ENCODE measurements at regions not wholly inside any gene's neighbourhood (a gene's known extent, or its start where the extent isn't known, plus 50 kb on each side); places are given as distances from the start of the nearest gene placed in this dataset.
A peak's percentile ranks its signal among the peaks of the same experiment; 100 is the strongest.

DNA sequence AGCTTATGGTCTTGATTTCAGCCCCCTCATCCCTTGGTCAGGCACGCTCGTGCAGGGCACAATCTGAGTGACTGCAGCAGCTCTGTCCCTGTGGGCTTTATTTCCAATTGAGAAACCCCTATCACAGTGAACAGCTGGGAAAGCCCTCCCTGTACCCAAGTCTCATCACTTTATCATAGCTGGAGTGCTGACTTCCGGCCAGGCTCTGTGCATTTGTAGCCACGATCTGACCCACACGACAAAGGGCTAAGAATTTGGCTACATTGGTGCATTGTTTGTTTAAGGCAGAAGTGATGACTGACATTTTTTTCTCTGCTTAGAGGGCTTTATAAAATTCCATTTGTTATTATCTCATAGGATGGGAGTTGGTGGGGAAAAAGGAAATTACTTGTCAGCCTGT is 184.4 kb downstream of the KCNS3 start:
- 34 to 48% (median 44%) methylated on average over 5 of the region's 5 CpGs for WGBS, 4 donors
- Histone ChIP-seq H3K36me3 (no peaks in the 10 kb centered on the region), H3K27me3 (peaks cover 0 to 4% (median 0%) of the 10 kb centered on the region in 9 donors), H3K4me1 (peaks cover 0 to 39% (median 7%) of the 10 kb centered on the region in 12 donors), H3K27ac (peak overlapping the region in 7 of 12 donors; percentile 4 to 82 (median 47)), H3K9me3 (no peaks in the 10 kb centered on the region), H3K4me3 (no peak overlapping the region)
- peak in 2 of 4 donors; percentile 28 to 35 for ATAC-seq
- intact Hi-C loops (cut with DNase I) = loop anchor here in 1 of 10 donors (10.0 kb wide), 1 partner anchor 358 kb away; no protein-coding TSS in a partner anchor
- DNase-seq = no peak
- no peak for TF ChIP-seq POLR2A (IDR thresholded peaks at IDR 0.05)
- TF ChIP-seq, protein P1, sequence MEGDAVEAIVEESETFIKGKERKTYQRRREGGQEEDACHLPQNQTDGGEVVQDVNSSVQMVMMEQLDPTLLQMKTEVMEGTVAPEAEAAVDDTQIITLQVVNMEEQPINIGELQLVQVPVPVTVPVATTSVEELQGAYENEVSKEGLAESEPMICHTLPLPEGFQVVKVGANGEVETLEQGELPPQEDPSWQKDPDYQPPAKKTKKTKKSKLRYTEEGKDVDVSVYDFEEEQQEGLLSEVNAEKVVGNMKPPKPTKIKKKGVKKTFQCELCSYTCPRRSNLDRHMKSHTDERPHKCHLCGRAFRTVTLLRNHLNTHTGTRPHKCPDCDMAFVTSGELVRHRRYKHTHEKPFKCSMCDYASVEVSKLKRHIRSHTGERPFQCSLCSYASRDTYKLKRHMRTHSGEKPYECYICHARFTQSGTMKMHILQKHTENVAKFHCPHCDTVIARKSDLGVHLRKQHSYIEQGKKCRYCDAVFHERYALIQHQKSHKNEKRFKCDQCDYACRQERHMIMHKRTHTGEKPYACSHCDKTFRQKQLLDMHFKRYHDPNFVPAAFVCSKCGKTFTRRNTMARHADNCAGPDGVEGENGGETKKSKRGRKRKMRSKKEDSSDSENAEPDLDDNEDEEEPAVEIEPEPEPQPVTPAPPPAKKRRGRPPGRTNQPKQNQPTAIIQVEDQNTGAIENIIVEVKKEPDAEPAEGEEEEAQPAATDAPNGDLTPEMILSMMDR (IDR thresholded peaks at IDR 0.05) = no peak

DNA sequence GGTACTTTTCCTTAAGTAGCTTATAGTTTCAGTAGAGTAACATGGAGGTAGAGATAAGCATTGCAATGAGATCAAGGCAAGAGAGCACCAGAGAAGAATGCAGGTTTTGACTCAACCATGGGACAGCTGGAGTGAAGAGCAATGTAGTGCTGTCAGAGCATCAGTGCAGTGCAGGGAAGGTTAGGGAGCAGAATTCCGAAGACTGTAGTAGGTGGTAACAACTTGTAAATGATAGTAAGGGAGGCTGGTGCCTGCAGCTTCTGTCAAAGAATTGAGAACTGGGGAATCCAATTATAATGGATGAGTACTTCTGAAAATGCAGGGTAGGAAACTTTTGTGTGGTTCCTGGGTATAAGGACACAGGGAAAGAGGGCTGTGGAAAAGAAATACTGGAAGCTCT is 183.2 kb downstream of the KCNS3 start:
- ATAC-seq (no peak), DNase-seq (no peak)
- Histone ChIP-seq H3K36me3 (no peaks in the 10 kb centered on the region), H3K9me3 (no peaks in the 10 kb centered on the region), H3K4me3 (no peak overlapping the region), H3K27me3 (peaks cover 0 to 4% (median 0%) of the 10 kb centered on the region in 9 donors), H3K4me1 (peaks cover 0 to 32% (median 7%) of the 10 kb centered on the region in 12 donors), H3K27ac (no peak overlapping the region)
- intact Hi-C loops (cut with DNase I) = loop anchor here in 1 of 10 donors (10.0 kb wide), 1 partner anchor 357 kb away; no protein-coding TSS in a partner anchor
- 69 to 85% (median 78%) methylated on average over 1 of the region's 1 CpG for WGBS, 4 donors
- TF ChIP-seq, protein P1 (IDR thresholded peaks at IDR 0.05) = no peak
- TF ChIP-seq POLR2A (IDR thresholded peaks at IDR 0.05) = no peak

DNA sequence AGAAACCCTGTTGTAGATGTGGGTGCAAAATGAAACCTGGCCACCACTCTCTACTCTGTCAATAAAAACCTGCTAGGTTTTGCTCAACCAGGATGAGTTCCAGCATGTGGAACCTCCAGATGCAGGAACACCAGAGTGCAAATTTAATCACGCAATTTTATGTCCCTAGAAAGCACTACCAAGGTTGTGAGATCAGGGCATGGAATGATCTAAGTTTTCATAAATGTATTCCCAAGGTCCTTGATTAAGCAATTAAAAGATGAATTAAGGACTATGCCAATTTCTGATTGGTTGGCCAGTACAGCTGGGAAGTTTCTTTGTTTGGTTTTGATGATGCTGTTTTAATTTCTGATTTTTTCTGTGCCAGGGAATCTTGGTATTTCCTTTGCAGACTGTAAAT is 179.2 kb downstream of the KCNS3 start:
- no peak for DNase-seq
- intact Hi-C loops (cut with DNase I) = no loop called here
- Histone ChIP-seq H3K27ac (no peak overlapping the region), H3K4me3 (no peak overlapping the region), H3K4me1 (peaks cover 0 to 6% (median 0%) of the 10 kb centered on the region in 12 donors), H3K36me3 (no peaks in the 10 kb centered on the region), H3K9me3 (no peaks in the 10 kb centered on the region), H3K27me3 (peaks cover 0 to 4% (median 0%) of the 10 kb centered on the region in 9 donors)
- ATAC-seq = no peak
- TF ChIP-seq, protein P1 (IDR thresholded peaks at IDR 0.05) = no peak
- no peak for TF ChIP-seq POLR2A (IDR thresholded peaks at IDR 0.05)
- WGBS, 4 donors = 81 to 89% (median 88%) methylated on average over 1 of the region's 1 CpG

DNA sequence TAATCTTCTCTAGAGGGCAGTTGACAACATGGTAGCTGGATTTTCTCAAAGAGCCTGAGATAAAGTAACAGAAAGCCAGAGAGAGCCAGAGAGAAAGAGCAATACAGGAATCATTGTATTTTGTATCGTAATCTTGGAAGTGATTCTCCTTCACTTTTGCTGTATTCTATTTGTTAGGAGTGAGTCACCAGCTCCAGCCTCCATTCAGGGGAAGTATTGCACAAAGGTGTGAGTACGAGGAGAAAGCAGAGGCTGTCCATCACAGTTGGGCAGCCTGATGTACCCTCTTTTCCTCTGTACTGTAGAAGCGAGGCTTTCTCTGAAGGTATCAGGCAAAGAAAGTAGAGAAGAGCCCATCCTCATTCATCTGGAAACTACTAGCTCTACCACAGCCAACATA is 176.8 kb downstream of the KCNS3 start:
- intact Hi-C loops (cut with DNase I) = no loop called here
- TF ChIP-seq, protein P1 (IDR thresholded peaks at IDR 0.05) = no peak
- no peak for TF ChIP-seq POLR2A (IDR thresholded peaks at IDR 0.05)
- DNase-seq = no peak
- H3K27me3 ChIP-seq = no peaks in the 10 kb centered on the region
- H3K36me3 ChIP-seq = no peaks in the 10 kb centered on the region
- H3K4me3 ChIP-seq = no peak overlapping the region
- no peaks in the 10 kb centered on the region for H3K4me1 ChIP-seq
- no peak overlapping the region for H3K27ac ChIP-seq
- H3K9me3 ChIP-seq = no peaks in the 10 kb centered on the region
- whole genome bisulfite sequencing, 4 donors = 84 to 92% (median 89%) methylated on average over 3 of the region's 3 CpGs
- ATAC-seq = no peak
